Aorta (tissue), 5 donors: ENCODE measurements at regions not wholly inside any gene's neighbourhood (a gene's known extent, or its start where the extent isn't known, plus 50 kb on each side); places are given as distances from the start of the nearest gene placed in this dataset.

ENCODE experiments used
- ATAC-seq: fragments of 200-7000 bp; cut with Tn5 transposase; one replicate; pipeline ENCODE4 v1.9.1; 2022; ENCODE audit warnings: moderate library complexity; ENCODE audit not compliant: low FRiP score
- DNase-seq, 2 donors: peaks; one replicate each; pipeline ENCODE4 v3.0.0-alpha.2; 2020
- H3K27ac ChIP-seq, 2 donors: one replicate each; pipeline ENCODE4 v1.5.1; 2013; ENCODE audit warnings: low read length in 2 of 2, mild to moderate bottlenecking in 2 of 2, moderate library complexity in 2 of 2, control low read depth in 1 of 2, inconsistent platforms in 1 of 2, low read depth in 1 of 2
- H3K27me3 ChIP-seq, 2 donors: one replicate each; pipeline ENCODE4 v1.6.1; 2013; ENCODE audit warnings: control low read depth in 1 of 2, low read length in 1 of 2, mild to moderate bottlenecking in 1 of 2, moderate library complexity in 1 of 2; ENCODE audit not compliant: insufficient read depth in 2 of 2, control insufficient read depth in 1 of 2
- H3K36me3 ChIP-seq, 2 donors: one replicate each; pipeline ENCODE4 v1.6.1; 2013; ENCODE audit warnings: control low read depth in 1 of 2, low read length in 1 of 2, mild to moderate bottlenecking in 1 of 2; ENCODE audit not compliant: insufficient read depth in 2 of 2, control insufficient read depth in 1 of 2
- H3K4me1 ChIP-seq, 2 donors: one replicate each; pipeline ENCODE4 v1.6.1; 2013; ENCODE audit warnings: low read length in 2 of 2, control low read depth in 1 of 2, mild to moderate bottlenecking in 1 of 2, moderate library complexity in 1 of 2; ENCODE audit not compliant: insufficient read depth in 2 of 2, control insufficient read depth in 1 of 2
- H3K4me3 ChIP-seq, 2 donors: one replicate each; pipeline ENCODE4 v1.5.1; 2013; ENCODE audit warnings: low read length in 2 of 2, control low read depth in 1 of 2, mild to moderate bottlenecking in 1 of 2
- H3K9me3 ChIP-seq: one replicate; pipeline ENCODE4 v1.6.1; 2013; ENCODE audit warnings: mild to moderate bottlenecking, low read length; ENCODE audit not compliant: control insufficient read depth
- WGBS, 2 donors: extraction: QIAGEN DNeasy Blood & Tissue Kit; methylation state at CpG; one replicate each; pipeline ENCODE4 v1.1.7; 2013; 5-methylcytosine and 5-hydroxymethylcytosine counted together
- intact Hi-C, 2 donors: fragments of 100-400 bp; cut with DNase I; formaldehyde crosslinking; loops; one replicate each; pipeline versions ENCODE4 v1.14.2 to v1.15.0; 2022
- donor health status: healthy with polysubstance abuse.
- donor health status: Bipolar disorder and iron deficiency.
- donor health status: DM: no; HTN: no; CAD: no.
- donor health status: DM: no; HTN: no; CAD: no.
- donor health status: DM: yes; HTN: yes; CAD: no.

DNA sequence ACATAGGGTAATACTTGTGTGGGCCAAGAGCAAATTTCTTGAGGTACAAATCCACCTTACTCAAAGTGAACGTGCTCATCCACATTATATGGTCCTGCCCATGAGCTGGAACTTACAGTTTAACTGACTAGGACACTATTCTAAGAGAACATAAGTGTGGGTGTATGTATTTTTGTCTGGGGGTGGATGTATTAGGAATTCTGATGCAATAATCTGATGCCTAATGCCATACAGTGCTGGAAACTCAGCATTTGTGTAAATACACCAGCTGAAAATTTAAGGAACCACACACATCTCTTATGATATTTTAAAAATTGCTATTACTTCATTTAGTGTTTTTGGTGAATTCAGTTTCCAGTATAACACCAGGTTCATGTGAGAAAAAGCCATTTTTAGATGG is 1350.7 kb downstream of the ZPLD1 start:
- Histone ChIP-seq H3K36me3 (no peaks in the 10 kb centered on the region), H3K27ac (no peak overlapping the region), H3K4me3 (no peak overlapping the region), H3K27me3 (no peaks in the 10 kb centered on the region), H3K4me1 (no peaks in the 10 kb centered on the region), H3K9me3 (no peaks in the 10 kb centered on the region)
- 83 to 86% methylated on average over 1 of the region's 1 CpG for WGBS, 2 donors
- DNase-seq (no peak), ATAC-seq (no peak)
- intact Hi-C loops = no loop called here

GRCh38 chr3:103786296-103786695 is 1351.5 kb downstream of the ZPLD1 start:
- Histone ChIP-seq H3K36me3 (no peaks in the 10 kb centered on the region), H3K4me3 (no peak overlapping the region), H3K4me1 (no peaks in the 10 kb centered on the region), H3K27me3 (no peaks in the 10 kb centered on the region), H3K9me3 (no peaks in the 10 kb centered on the region), H3K27ac (no peak overlapping the region)
- ATAC-seq = no peak
- WGBS, 2 donors = 7 to 11% methylated on average over 4 of the region's 4 CpGs
- intact Hi-C loops = no loop called here
- DNase-seq = no peak

DNA sequence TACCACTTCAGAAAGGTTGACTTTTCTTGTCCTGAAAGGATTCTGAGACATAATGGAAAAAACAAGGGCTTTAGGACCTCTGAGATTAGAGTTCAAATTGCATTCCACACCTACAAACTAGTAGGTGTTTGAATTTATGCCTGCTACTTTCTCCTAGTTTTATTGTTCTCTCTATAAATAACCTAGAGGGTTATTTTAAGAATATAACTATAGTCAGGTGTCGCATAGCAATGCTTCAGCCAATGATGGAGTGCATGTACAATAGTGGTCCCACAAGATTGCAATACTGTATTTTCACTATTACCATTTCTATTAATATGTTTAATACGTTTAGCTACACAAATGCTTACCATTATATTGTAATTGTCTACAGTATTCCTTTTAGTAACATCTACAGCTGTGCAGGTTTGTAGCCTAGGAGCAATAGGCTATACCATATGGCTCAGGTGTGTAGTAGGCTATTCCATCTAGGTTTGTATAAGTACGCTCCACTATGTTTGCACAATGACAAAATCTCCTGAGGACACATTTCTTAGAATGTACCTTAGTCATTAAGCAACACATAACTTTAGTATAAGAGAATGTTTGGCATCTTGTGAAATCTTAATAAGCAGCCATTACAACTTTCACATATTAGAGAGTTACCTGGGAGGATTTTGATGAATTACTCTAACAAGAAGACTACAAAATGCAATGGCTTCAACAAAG is 1352.5 kb downstream of the ZPLD1 start:
- H3K4me1 ChIP-seq = no peaks in the 10 kb centered on the region
- no peak for ATAC-seq
- no peaks in the 10 kb centered on the region for H3K9me3 ChIP-seq
- H3K27ac ChIP-seq = no peak overlapping the region
- no peaks in the 10 kb centered on the region for H3K36me3 ChIP-seq
- DNase-seq = no peak
- H3K27me3 ChIP-seq = no peaks in the 10 kb centered on the region
- no peak overlapping the region for H3K4me3 ChIP-seq
- intact Hi-C loops = no loop called here
- WGBS, 2 donors = 82 to 87% methylated on average over 3 of the region's 3 CpGs

DNA sequence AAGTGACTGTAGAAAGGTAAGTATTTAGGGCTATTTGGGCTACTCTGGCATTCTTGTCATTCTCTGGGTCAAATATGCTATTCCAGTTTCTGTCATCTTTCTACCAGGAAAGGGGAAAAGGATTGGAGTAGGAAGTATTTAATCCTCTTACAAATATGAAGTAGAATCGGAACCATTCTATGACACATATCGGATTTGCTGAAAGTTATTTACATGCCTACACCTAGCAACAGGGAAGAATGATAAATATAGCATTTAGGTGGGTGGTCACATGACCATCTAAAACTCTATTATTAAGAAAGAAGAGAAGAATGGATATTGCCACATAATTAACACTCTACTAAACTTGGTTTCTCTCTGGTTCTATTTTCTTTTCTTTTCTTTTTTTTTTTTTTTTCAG is 1353.1 kb downstream of the ZPLD1 start:
- DNase-seq (no peak), ATAC-seq (no peak)
- intact Hi-C loops = no loop called here
- no peaks in the 10 kb centered on the region for H3K36me3 ChIP-seq
- 82 to 92% methylated on average over 2 of the region's 2 CpGs for WGBS, 2 donors
- H3K27ac ChIP-seq = no peak overlapping the region
- no peaks in the 10 kb centered on the region for H3K27me3 ChIP-seq
- no peaks in the 10 kb centered on the region for H3K4me1 ChIP-seq
- no peak overlapping the region for H3K4me3 ChIP-seq
- no peaks in the 10 kb centered on the region for H3K9me3 ChIP-seq

DNA sequence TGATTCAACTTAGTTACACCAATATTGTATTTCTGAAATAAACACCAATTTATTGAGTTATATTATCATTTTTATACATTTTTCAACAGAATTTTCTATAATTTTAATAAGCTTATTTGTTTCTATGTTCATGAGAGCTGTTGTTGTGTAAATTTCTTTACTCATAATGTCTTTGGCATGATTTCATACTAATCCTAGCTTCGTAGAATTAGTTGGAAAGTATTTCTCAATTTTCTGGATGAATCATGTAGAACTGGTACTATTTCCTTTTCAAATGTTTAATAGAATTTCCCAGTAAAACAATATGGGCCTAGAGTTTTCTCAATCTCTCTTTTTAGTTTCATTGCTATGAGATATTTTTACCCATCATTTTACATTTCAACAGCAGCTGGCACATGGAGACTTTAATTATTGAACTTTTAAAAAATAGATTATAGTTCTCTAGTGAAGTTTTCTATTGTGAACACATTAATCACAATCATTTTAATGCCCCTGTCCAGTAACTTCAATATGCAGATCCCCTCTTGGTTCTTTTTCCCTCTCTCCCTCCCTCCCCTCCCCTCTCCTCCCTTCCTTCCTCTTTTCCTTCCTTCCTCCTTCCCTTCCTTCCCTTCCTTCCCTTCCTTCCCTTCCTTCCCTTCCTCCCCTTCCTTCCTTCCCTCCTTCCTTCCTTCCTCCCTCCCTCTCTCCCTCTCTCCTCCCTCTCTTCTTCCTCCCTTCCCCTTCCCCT is 1357.1 kb downstream of the ZPLD1 start:
- DNase-seq = no peak
- intact Hi-C loops = no loop called here
- Histone ChIP-seq H3K4me1 (no peaks in the 10 kb centered on the region), H3K36me3 (no peaks in the 10 kb centered on the region), H3K27ac (no peak overlapping the region), H3K4me3 (no peak overlapping the region), H3K27me3 (no peaks in the 10 kb centered on the region), H3K9me3 (no peaks in the 10 kb centered on the region)
- ATAC-seq = no peak
- 55 to 68% methylated on average over 1 of the region's 1 CpG for WGBS, 2 donors

DNA sequence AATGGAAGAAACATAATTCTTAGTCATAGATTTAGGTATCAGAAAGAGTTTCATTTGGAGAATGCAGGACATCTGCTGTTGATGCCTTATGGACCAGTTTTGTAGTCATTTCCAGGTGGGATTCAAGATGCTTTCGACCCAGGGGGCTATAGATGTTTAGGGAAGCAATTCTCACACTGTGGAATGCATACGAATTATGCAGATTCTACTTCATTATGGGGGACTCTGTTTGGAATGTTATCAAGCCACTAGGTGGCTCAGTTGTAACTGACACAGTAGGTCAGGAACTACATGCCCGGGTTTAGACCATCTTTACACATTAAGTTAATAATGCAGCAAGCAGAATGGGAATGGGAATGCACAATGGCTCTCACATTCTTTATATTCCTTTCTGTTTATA is 1359.8 kb downstream of the ZPLD1 start:
- no peaks in the 10 kb centered on the region for H3K4me1 ChIP-seq
- H3K27me3 ChIP-seq = no peaks in the 10 kb centered on the region
- WGBS, 2 donors = 30 to 36% methylated on average over 3 of the region's 3 CpGs
- no peak overlapping the region for H3K27ac ChIP-seq
- ATAC-seq (no peak), DNase-seq (no peak)
- no peaks in the 10 kb centered on the region for H3K36me3 ChIP-seq
- intact Hi-C loops = no loop called here
- H3K4me3 ChIP-seq = no peak overlapping the region
- H3K9me3 ChIP-seq = no peaks in the 10 kb centered on the region

DNA sequence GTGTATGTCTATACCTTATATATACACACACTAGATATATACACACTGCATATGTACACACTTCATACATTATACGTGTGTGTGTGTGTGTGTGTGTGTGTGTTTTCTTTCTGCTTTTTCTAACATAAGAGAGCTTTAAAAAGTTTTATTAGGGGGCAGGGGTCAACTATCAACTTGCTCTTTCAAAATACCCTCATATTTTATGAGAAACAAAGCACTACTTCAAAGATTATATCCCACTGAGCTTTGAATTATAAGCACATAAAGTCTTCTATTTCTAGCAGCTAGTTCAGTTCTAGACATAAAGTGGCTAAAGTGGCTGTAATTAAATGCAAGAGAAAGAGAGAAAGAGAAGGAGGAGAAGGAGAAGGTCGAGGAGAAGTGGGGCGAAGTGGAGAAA is 1361.3 kb downstream of the ZPLD1 start:
- Histone ChIP-seq H3K9me3 (no peaks in the 10 kb centered on the region), H3K36me3 (no peaks in the 10 kb centered on the region), H3K27me3 (no peaks in the 10 kb centered on the region), H3K27ac (no peak overlapping the region), H3K4me3 (no peak overlapping the region), H3K4me1 (no peaks in the 10 kb centered on the region)
- intact Hi-C loops = no loop called here
- no peak for DNase-seq
- no peak for ATAC-seq
- 87 to 89% methylated on average over 3 of the region's 3 CpGs for WGBS, 2 donors

- intact Hi-C loops = no loop called here
- ATAC-seq = no peak
- Histone ChIP-seq H3K27ac (no peak overlapping the region), H3K9me3 (no peaks in the 10 kb centered on the region), H3K36me3 (no peaks in the 10 kb centered on the region), H3K4me1 (no peaks in the 10 kb centered on the region), H3K27me3 (no peaks in the 10 kb centered on the region), H3K4me3 (no peak overlapping the region)
- DNase-seq = no peak
- 62 to 65% methylated on average over 1 of the region's 1 CpG for WGBS, 2 donors
These were observed 1369.0 kb downstream of the ZPLD1 start for GRCh38 chr3:103803787-103804186.

GRCh38 chr3:103810167-103810566 is 1375.4 kb downstream of the ZPLD1 start:
- H3K4me1 ChIP-seq = no peaks in the 10 kb centered on the region
- intact Hi-C loops = no loop called here
- H3K9me3 ChIP-seq = no peaks in the 10 kb centered on the region
- WGBS, 2 donors = 85% methylated on average over 2 of the region's 2 CpGs
- H3K27ac ChIP-seq = no peak overlapping the region
- no peak overlapping the region for H3K4me3 ChIP-seq
- DNase-seq = no peak
- no peak for ATAC-seq
- no peaks in the 10 kb centered on the region for H3K27me3 ChIP-seq
- H3K36me3 ChIP-seq = no peaks in the 10 kb centered on the region
